Fibroblast of villous mesenchyme (primary cell): ENCODE measurements at regions not wholly inside any gene's neighbourhood (a gene's known extent, or its start where the extent isn't known, plus 50 kb on each side); places are given as distances from the start of the nearest gene placed in this dataset.
"Not testable (repeated sequence)": the region's sequence is repeated elsewhere in the genome, so short reads cannot be mapped to it uniquely, and the experiment has no call there.

Experiments used
- DNase-seq: peaks from one replicate; pipeline ENCODE4 v3.0.0-alpha.2; 2010; ENCODE audit warnings: low read depth
- H3K4me3 ChIP-seq: 2 replicates; pipeline ENCODE4 v1.5.1; 2011; ENCODE audit warnings: low read depth, mild to moderate bottlenecking, low read length
- CTCF ChIP-seq: IDR thresholded peaks from 2 replicates; pipeline ENCODE4 v1.5.1; 2012; ENCODE audit warnings: low read depth, mild to moderate bottlenecking, low read length; ENCODE audit not compliant: insufficient read depth

- DNase-seq = no peak
- no peak for TF ChIP-seq CTCF
- H3K4me3 ChIP-seq = no peak overlapping the region
These were observed 308.9 kb downstream of the GLUD2 start for GRCh38 chrX:121356139-121356849.

- no peak overlapping the region for H3K4me3 ChIP-seq
- DNase-seq = no peak
- TF ChIP-seq CTCF = no peak
These were observed 309.4 kb downstream of the GLUD2 start for GRCh38 chrX:121356850-121357171.

- no peak for TF ChIP-seq CTCF
- H3K4me3 ChIP-seq = no peak overlapping the region
- no peak for DNase-seq
These were observed 312.9 kb downstream of the GLUD2 start for GRCh38 chrX:121360280-121360679.

GRCh38 chrX:121365572-121366161 is 318.3 kb downstream of the GLUD2 start:
- H3K4me3 ChIP-seq = no peak overlapping the region
- no peak for DNase-seq
- no peak for TF ChIP-seq CTCF

- H3K4me3 ChIP-seq = no peak overlapping the region
- no peak for DNase-seq
- TF ChIP-seq CTCF = no peak
These were observed 327.1 kb downstream of the GLUD2 start for GRCh38 chrX:121374471-121374870.

GRCh38 chrX:121381915-121382314 is 334.5 kb downstream of the GLUD2 start:
- DNase-seq, H3K4me3 ChIP-seq: not testable (repeated sequence)

- no peak overlapping the region for H3K4me3 ChIP-seq
- peak; percentile 4 for DNase-seq
- no peak for TF ChIP-seq CTCF
These were observed 342.7 kb downstream of the GLUD2 start for GRCh38 chrX:121389976-121390714.
